Esophagus (tissue), 2 donors: ENCODE measurements at regions not wholly inside any gene's neighbourhood (a gene's known extent, or its start where the extent isn't known, plus 50 kb on each side); places are given as distances from the start of the nearest gene placed in this dataset.

Experiments
- H3K27ac ChIP-seq, 2 donors: one replicate each; pipeline ENCODE4 v1.5.1; 2013; ENCODE audit warnings: low read depth in 2 of 2, mild to moderate bottlenecking in 2 of 2, inconsistent platforms in 1 of 2, low read length in 1 of 2, moderate library complexity in 1 of 2
- H3K27me3 ChIP-seq, 2 donors: one replicate each; pipeline ENCODE4 v1.6.1; 2013; ENCODE audit warnings: low read length in 2 of 2, control low read depth in 1 of 2, mild to moderate bottlenecking in 1 of 2; ENCODE audit not compliant: insufficient read depth in 2 of 2, control insufficient read depth in 1 of 2
- H3K36me3 ChIP-seq, 2 donors: one replicate each; pipeline ENCODE4 v1.6.1; 2013; ENCODE audit warnings: low read length in 1 of 2; ENCODE audit not compliant: control insufficient read depth in 2 of 2, insufficient read depth in 2 of 2
- H3K4me1 ChIP-seq, 2 donors: one replicate each; pipeline ENCODE4 v1.6.1; 2013; ENCODE audit warnings: low read length in 1 of 2; ENCODE audit not compliant: control insufficient read depth in 2 of 2, insufficient read depth in 2 of 2
- H3K4me3 ChIP-seq, 2 donors: one replicate each; pipeline ENCODE4 v1.5.1; 2013; ENCODE audit warnings: low read length in 2 of 2, mild to moderate bottlenecking in 2 of 2, low read depth in 1 of 2, moderate library complexity in 1 of 2
- H3K9me3 ChIP-seq, 2 donors: one replicate each; pipeline ENCODE4 v1.6.1; 2013; ENCODE audit warnings: mild to moderate bottlenecking in 2 of 2, low read depth in 1 of 2, low read length in 1 of 2, moderate library complexity in 1 of 2; ENCODE audit not compliant: control insufficient read depth in 2 of 2, insufficient read depth in 1 of 2
- WGBS, 2 donors: extraction: QIAGEN DNeasy Blood & Tissue Kit; methylation state at CpG; one replicate each; pipeline ENCODE4 v1.1.7; 2013; 5-methylcytosine and 5-hydroxymethylcytosine counted together
- donor health status: healthy with polysubstance abuse.
- donor health status: Bipolar disorder and iron deficiency.

- Histone ChIP-seq H3K36me3 (no peaks in the 10 kb centered on the region), H3K4me3 (no peak overlapping the region), H3K27me3 (no peaks in the 10 kb centered on the region), H3K4me1 (no peaks in the 10 kb centered on the region), H3K27ac (no peak overlapping the region), H3K9me3 (no peaks in the 10 kb centered on the region)
- WGBS, 2 donors = 71 to 76% methylated on average over 4 of the region's 4 CpGs
Measured at GRCh38 chr6:48222241-48222640, 111.2 kb upstream of the PTCHD4 start.

- Histone ChIP-seq H3K27ac (peak overlapping the region in 1 of 2 donors; percentile 30), H3K9me3 (no peaks in the 10 kb centered on the region), H3K27me3 (no peaks in the 10 kb centered on the region), H3K4me3 (no peak overlapping the region), H3K4me1 (no peaks in the 10 kb centered on the region), H3K36me3 (no peaks in the 10 kb centered on the region)
- WGBS, 2 donors = 64 to 65% methylated on average over 8 of the region's 8 CpGs
Measured at GRCh38 chr6:48213076-48213788, 102.2 kb upstream of the PTCHD4 start.

- Histone ChIP-seq H3K4me1 (no peaks in the 10 kb centered on the region), H3K27ac (no peak overlapping the region), H3K27me3 (no peaks in the 10 kb centered on the region), H3K4me3 (no peak overlapping the region), H3K36me3 (no peaks in the 10 kb centered on the region), H3K9me3 (no peaks in the 10 kb centered on the region)
- WGBS, 2 donors = 33 to 44% methylated on average over 3 of the region's 3 CpGs
Measured at GRCh38 chr6:48212501-48212900, 101.5 kb upstream of the PTCHD4 start.

- Histone ChIP-seq H3K36me3 (no peaks in the 10 kb centered on the region), H3K27ac (no peak overlapping the region)
- 85 to 91% methylated on average over 1 of the region's 1 CpG for WGBS, 2 donors
Measured at GRCh38 chr6:48206091-48206490, 95.1 kb upstream of the PTCHD4 start.

GRCh38 chr6:48200869-48201390 is 89.9 kb upstream of the PTCHD4 start:
- no peaks in the 10 kb centered on the region for H3K9me3 ChIP-seq
- no peaks in the 10 kb centered on the region for H3K4me1 ChIP-seq
- H3K4me3 ChIP-seq = no peak overlapping the region
- WGBS, 2 donors = 77 to 82% methylated on average over 3 of the region's 3 CpGs
- H3K36me3 ChIP-seq = no peaks in the 10 kb centered on the region
- no peak overlapping the region for H3K27ac ChIP-seq
- H3K27me3 ChIP-seq = no peaks in the 10 kb centered on the region

More at GRCh38 chr6:48206091-48206490, 95.1 kb upstream of the PTCHD4 start:
- Histone ChIP-seq H3K4me3 (no peak overlapping the region), H3K4me1 (no peaks in the 10 kb centered on the region), H3K9me3 (no peaks in the 10 kb centered on the region), H3K27me3 (no peaks in the 10 kb centered on the region)

GRCh38 chr6:48199499-48199898 is 88.5 kb upstream of the PTCHD4 start:
- no peaks in the 10 kb centered on the region for H3K36me3 ChIP-seq
- no peak overlapping the region for H3K27ac ChIP-seq
- H3K9me3 ChIP-seq = no peaks in the 10 kb centered on the region
- no peaks in the 10 kb centered on the region for H3K27me3 ChIP-seq
- 68 to 88% methylated on average over 2 of the region's 2 CpGs for WGBS, 2 donors
- H3K4me3 ChIP-seq = no peak overlapping the region
- no peaks in the 10 kb centered on the region for H3K4me1 ChIP-seq

GRCh38 chr6:48197941-48198340 is 86.9 kb upstream of the PTCHD4 start:
- 75 to 79% methylated on average over 2 of the region's 2 CpGs for WGBS, 2 donors
- H3K27ac ChIP-seq = no peak overlapping the region

GRCh38 chr6:48194596-48195295 is 83.7 kb upstream of the PTCHD4 start:
- WGBS, 2 donors = 76 to 87% methylated on average over 7 of the region's 7 CpGs
- no peaks in the 10 kb centered on the region for H3K36me3 ChIP-seq
- no peaks in the 10 kb centered on the region for H3K9me3 ChIP-seq
- H3K4me1 ChIP-seq = no peaks in the 10 kb centered on the region
- no peak overlapping the region for H3K27ac ChIP-seq
- no peak overlapping the region for H3K4me3 ChIP-seq
- H3K27me3 ChIP-seq = no peaks in the 10 kb centered on the region

More at GRCh38 chr6:48197941-48198340, 86.9 kb upstream of the PTCHD4 start:
- Histone ChIP-seq H3K4me1 (no peaks in the 10 kb centered on the region), H3K9me3 (no peaks in the 10 kb centered on the region), H3K36me3 (no peaks in the 10 kb centered on the region), H3K4me3 (no peak overlapping the region), H3K27me3 (no peaks in the 10 kb centered on the region)

GRCh38 chr6:48188158-48188557 is 77.2 kb upstream of the PTCHD4 start:
- WGBS, 2 donors = 91% methylated on average over 2 of the region's 2 CpGs

More at GRCh38 chr6:48188158-48188557, 77.2 kb upstream of the PTCHD4 start:
- Histone ChIP-seq H3K9me3 (no peaks in the 10 kb centered on the region), H3K27ac (no peak overlapping the region), H3K4me1 (no peaks in the 10 kb centered on the region), H3K36me3 (no peaks in the 10 kb centered on the region), H3K4me3 (no peak overlapping the region), H3K27me3 (no peaks in the 10 kb centered on the region)
